Endothelial cell of umbilical vein (primary cell): ENCODE measurements at regions not wholly inside any gene's neighbourhood (a gene's known extent, or its start where the extent isn't known, plus 50 kb on each side); places are given as distances from the start of the nearest gene placed in this dataset.

Experiments
- BruUV-seq: library from RNA; stranded (reverse); fragments of 400-500 nt; replicated peaks from 2 replicates; lab custom pipeline; 2021; lab: Mats Ljungman, UMichigan
- CTCF ChIA-PET: fragments of 300-600, 350-600 bp; sonication (Branson Sonifier 250); formaldehyde crosslinking; loops from one replicate; lab custom pipeline; 2021; ENCODE audit warnings: antibody characterized with exemption, inconsistent platforms; lab: Charles Lee
- POLR2A ChIA-PET: fragments of 300-600, 350-600 bp; sonication (Branson Sonifier 250); formaldehyde crosslinking; loops from one replicate; lab custom pipeline; 2021; ENCODE audit warnings: antibody characterized with exemption, inconsistent platforms; lab: Charles Lee
- DNase-seq: peaks from one replicate; pipeline ENCODE4 v3.0.0-alpha.2; 2011; ENCODE audit warnings: low read depth, low spot score
- FAIRE-seq: peaks from 2 replicates; lab custom pipeline; 2011; peaks lifted over from hg19 to GRCh38; lab: Jason Lieb, UNC
- H2AFZ ChIP-seq: 2 replicates; pipeline ENCODE4 v1.6.0; 2012; ENCODE audit warnings: low read depth, low read length, control low read depth, inconsistent platforms
- H3K27ac ChIP-seq: 2 replicates; pipeline ENCODE4 v1.5.1; 2011; ENCODE audit warnings: low read depth, mild to moderate bottlenecking, control low read depth, low read length, moderate library complexity; ENCODE audit not compliant: insufficient read depth
- H3K27me3 ChIP-seq, 2 experiments: 2 replicates each; pipeline versions ENCODE4 v1.6.0 to v1.6.1; 2011; ENCODE audit warnings: low read length in 2 of 2, mixed read lengths in 1 of 2; ENCODE audit not compliant: control insufficient read depth in 2 of 2, insufficient read depth in 2 of 2
- H3K36me3 ChIP-seq, 2 experiments: 2 replicates in 1 of 2; 3 replicates in 1 of 2; pipeline ENCODE4 v1.5.1; 2011; ENCODE audit warnings: low read length in 2 of 2, mild to moderate bottlenecking in 1 of 2, moderate library complexity in 1 of 2; ENCODE audit not compliant: control insufficient read depth in 2 of 2, insufficient read depth in 2 of 2; ENCODE audit errors: extremely low read depth in 1 of 2
- H3K4me1 ChIP-seq: 3 replicates; pipeline ENCODE4 v1.5.1; 2011; ENCODE audit warnings: mild to moderate bottlenecking, low read length; ENCODE audit not compliant: control insufficient read depth, insufficient read depth; ENCODE audit errors: extremely low read depth
- H3K4me2 ChIP-seq: 2 replicates; pipeline ENCODE4 v1.6.1; 2011; ENCODE audit warnings: low read length, control low read depth, mixed read lengths; ENCODE audit not compliant: insufficient read depth
- H3K4me3 ChIP-seq, 3 experiments: fragments of 200-600 bp in 1 of 3; sonication (generic), shearing (Covaris generic) in 1 of 3; replicated peaks in 1 of 3; 2 replicates each; pipeline ENCODE4 v1.5.1; 2011 to 2016; ENCODE audit warnings: control low read depth in 3 of 3, low read length in 3 of 3, mild to moderate bottlenecking in 2 of 3, inconsistent platforms in 1 of 3, low read depth in 1 of 3, moderate library complexity in 1 of 3; ENCODE audit not compliant: insufficient read depth in 1 of 3
- H3K79me2 ChIP-seq: 2 replicates; pipeline ENCODE4 v1.6.0; 2012; ENCODE audit warnings: low read length, inconsistent platforms; ENCODE audit not compliant: control insufficient read depth, insufficient read depth
- H3K9ac ChIP-seq: replicated peaks from 2 replicates; pipeline ENCODE3; 2011; ENCODE audit warnings: low read length, control low read depth; ENCODE audit not compliant: insufficient read depth; ENCODE audit errors: extremely low read depth
- H3K9me1 ChIP-seq: replicated peaks from 3 replicates; pipeline ENCODE4 v1.6.0; 2011; ENCODE audit warnings: mild to moderate bottlenecking, low read length; ENCODE audit not compliant: control insufficient read depth, insufficient read depth; ENCODE audit errors: extremely low read depth
- H3K9me3 ChIP-seq: replicated peaks from 2 replicates; pipeline ENCODE4 v1.5.1; 2012; ENCODE audit warnings: low read length, inconsistent platforms; ENCODE audit not compliant: control insufficient read depth, insufficient read depth
- H4K20me1 ChIP-seq: replicated peaks from 2 replicates; pipeline ENCODE3; 2011; ENCODE audit warnings: mild to moderate bottlenecking, low read length; ENCODE audit not compliant: control insufficient read depth, insufficient read depth; ENCODE audit errors: extremely low read depth
- CTCF ChIP-seq, 2 donors: IDR thresholded peaks; 1 replicate in 1 of 2; 2 replicates in 1 of 2; pipeline ENCODE4 v1.5.1; 2011; ENCODE audit warnings: low read length in 2 of 2, mild to moderate bottlenecking in 2 of 2, moderate library complexity in 2 of 2, control low read depth in 1 of 2, inconsistent platforms in 1 of 2, low read depth in 1 of 2; ENCODE audit not compliant: insufficient read depth in 1 of 2; ENCODE audit errors: extremely low read depth in 1 of 2
- EZH2 ChIP-seq: IDR thresholded peaks from 2 replicates; pipeline ENCODE4 v1.6.1; 2012; ENCODE audit warnings: borderline replicate concordance, low read depth, mild to moderate bottlenecking, moderate library complexity, low read length, inconsistent platforms; ENCODE audit not compliant: severe bottlenecking
- FOS ChIP-seq: IDR thresholded peaks from 2 replicates; pipeline ENCODE4 v1.6.1; 2011; ENCODE audit warnings: mild to moderate bottlenecking, low read length, moderate library complexity, borderline replicate concordance; ENCODE audit not compliant: insufficient read depth
- GATA2 ChIP-seq: IDR thresholded peaks from 2 replicates; pipeline ENCODE4 v1.7.0; 2011; ENCODE audit warnings: low read depth, mild to moderate bottlenecking, moderate library complexity, mixed read lengths, low read length; ENCODE audit not compliant: insufficient read length, insufficient read depth
- JUN ChIP-seq: IDR thresholded peaks from 2 replicates; pipeline ENCODE4 v1.6.1; 2011; ENCODE audit warnings: borderline replicate concordance, low read depth; ENCODE audit not compliant: insufficient read length, insufficient read depth
- MYC ChIP-seq: IDR thresholded peaks from one replicate; pipeline ENCODE4 v1.6.1; 2011; ENCODE audit warnings: mild to moderate bottlenecking, low read depth, low read length
- POLR2A ChIP-seq: IDR thresholded peaks from 2 replicates; pipeline ENCODE4 v1.6.1; 2012; ENCODE audit warnings: low read depth, mild to moderate bottlenecking, control low read depth, low read length
- POLR2AphosphoS5 ChIP-seq: IDR thresholded peaks from 2 replicates; pipeline ENCODE4 v1.6.1; 2012; ENCODE audit warnings: low read depth, mild to moderate bottlenecking, control low read depth, low read length, moderate library complexity; ENCODE audit not compliant: insufficient read depth
- dilution Hi-C: fragments of 300-500 bp; cut with MboI; formaldehyde crosslinking; loops from one replicate; pipeline ENCODE4 v1.15.0; 2019; ENCODE audit warnings: low sequenced_read_pairs; ENCODE audit not compliant: extremely low pct_ligation_motif_present
- intact Hi-C: fragments of 100-400 bp; cut with micrococcal nuclease; formaldehyde crosslinking; loops from one replicate; pipeline ENCODE4 v1.10.0; 2022
- TF ChIP-seq, protein P1 (sequence below): IDR thresholded peaks from 2 replicates; pipeline ENCODE4 v1.6.1; 2011; ENCODE audit not compliant: insufficient read depth, insufficient read length

- no peaks in the 10 kb centered on the region for H3K27me3 ChIP-seq
- H3K9me1 ChIP-seq: no peaks in the 10 kb centered on the region
- H3K4me3 ChIP-seq: no peak overlapping the region
- no peak overlapping the region for H3K9ac ChIP-seq
- no peaks in the 10 kb centered on the region for H3K36me3 ChIP-seq
- no peaks in the 10 kb centered on the region for H3K79me2 ChIP-seq
- peak overlapping the region; percentile 38 for H3K27ac ChIP-seq
- CTCF ChIA-PET: interaction anchor here (1.2 to 1.7 kb wide), 5 partner anchors 8 to 186 kb away, joined by 3 to 8 read pairs (median 4); partner anchors contain the start of gene SDC1
- FAIRE-seq (no peak), DNase-seq (no peak)
- POLR2A ChIA-PET: no interaction called here
- no peaks in the 10 kb centered on the region for H3K9me3 ChIP-seq
- dilution Hi-C loops: no loop called here
- H3K4me1 ChIP-seq: peaks cover 17% of the 10 kb centered on the region
- TF ChIP-seq, protein P1, sequence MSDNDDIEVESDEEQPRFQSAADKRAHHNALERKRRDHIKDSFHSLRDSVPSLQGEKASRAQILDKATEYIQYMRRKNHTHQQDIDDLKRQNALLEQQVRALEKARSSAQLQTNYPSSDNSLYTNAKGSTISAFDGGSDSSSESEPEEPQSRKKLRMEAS: no peak
- TF ChIP-seq MYC (no peak), CTCF (IDR thresholded peaks at IDR 0.05; ENCODE audit: extremely low read depth in 1 of 2, insufficient read depth in 1 of 2, low read depth in 1 of 2, low read length in 2 of 2) (no peak), FOS (no peak), POLR2A (no peak), GATA2 (no peak), EZH2 (no peak), JUN (no peak), POLR2AphosphoS5 (no peak)
- peak overlapping the region; percentile 57 for H2AFZ ChIP-seq
- no peak overlapping the region for H3K4me2 ChIP-seq
- no TSS peak for BruUV-seq
- H4K20me1 ChIP-seq: no peaks in the 10 kb centered on the region
- intact Hi-C loops: loop anchor here (2.0 kb wide), 1 partner anchor 26 kb away; no protein-coding TSS in a partner anchor
Measured at GRCh38 chr2:20140321-20141055, 84.4 kb downstream of the SDC1 start.
